BLaER1 treated with 17β-estradiol and CSF1 and Interleukin-3, amounts not matched to agents 10 nM and 100 nM (cell line): ENCODE measurements at regions not wholly inside any gene's neighbourhood (a gene's known extent, or its start where the extent isn't known, plus 50 kb on each side); places are given as distances from the start of the nearest gene placed in this dataset.

Experiments used
- H3K27ac ChIP-seq, 11 experiments: shearing (Covaris generic); formaldehyde crosslinking; 2 replicates each; pipeline ENCODE4 v1.8.1; 2022
- H3K27me3 ChIP-seq, 11 experiments: shearing (Covaris generic); formaldehyde crosslinking; 2 replicates each; pipeline ENCODE4 v1.8.1; 2022
- H3K36me3 ChIP-seq, 11 experiments: shearing (Covaris generic); formaldehyde crosslinking; 2 replicates each; pipeline ENCODE4 v1.8.1; 2022
- H3K4me1 ChIP-seq, 10 experiments: shearing (Covaris generic); formaldehyde crosslinking; 2 replicates each; pipeline ENCODE4 v1.8.1; 2022
- H3K4me2 ChIP-seq, 11 experiments: shearing (Covaris generic); formaldehyde crosslinking; 2 replicates each; pipeline ENCODE4 v1.8.1; 2022
- H3K4me3 ChIP-seq, 10 experiments: shearing (Covaris generic); formaldehyde crosslinking; 2 replicates each; pipeline ENCODE4 v1.8.1; 2022
- H3K9ac ChIP-seq, 11 experiments: shearing (Covaris generic); formaldehyde crosslinking; 2 replicates each; pipeline ENCODE4 v1.8.1; 2022
- H3K9me3 ChIP-seq, 11 experiments: shearing (Covaris generic); formaldehyde crosslinking; replicated peaks in 1 of 11; 2 replicates each; pipeline ENCODE4 v1.8.1; 2022
- H4K20me1 ChIP-seq, 11 experiments: shearing (Covaris generic); formaldehyde crosslinking; 2 replicates each; pipeline ENCODE4 v1.8.1; 2022
- Cebpa-rat ChIP-seq, 11 experiments: shearing (Covaris generic); IDR thresholded peaks; 2 replicates each; pipeline ENCODE4 v1.8.1; 2022

GRCh38 chr1:199843861-199844260 is 183.6 kb upstream of the NR5A2 start:
- Histone ChIP-seq H3K9ac (no peak overlapping the region), H3K4me3 (no peak overlapping the region), H3K27me3 (no peaks in the 10 kb centered on the region), H3K9me3 (peaks cover 0 to 2% (median 0%) of the 10 kb centered on the region in 11 experiments; a peak in 1 of 22 replicates), H3K27ac (no peak overlapping the region), H3K36me3 (no peaks in the 10 kb centered on the region), H3K4me2 (peak overlapping the region in 1 of 11 experiments; percentile 25; a peak in 2 of 22 replicates), H4K20me1 (no peaks in the 10 kb centered on the region), H3K4me1 (peaks cover 0 to 13% (median 0%) of the 10 kb centered on the region in 10 experiments; a peak in 4 of 20 replicates)
- no peak for TF ChIP-seq Cebpa-rat (IDR thresholded peaks at IDR 0.05)

GRCh38 chr1:199847021-199847420 is 180.5 kb upstream of the NR5A2 start:
- Histone ChIP-seq H3K4me3 (no peak overlapping the region), H3K4me1 (peaks cover 0 to 13% (median 0%) of the 10 kb centered on the region in 10 experiments; a peak in 4 of 20 replicates), H4K20me1 (no peaks in the 10 kb centered on the region), H3K4me2 (no peak overlapping the region), H3K9ac (no peak overlapping the region), H3K27me3 (no peaks in the 10 kb centered on the region), H3K36me3 (no peaks in the 10 kb centered on the region), H3K9me3 (no peaks in the 10 kb centered on the region), H3K27ac (no peak overlapping the region)
- no peak for TF ChIP-seq Cebpa-rat (IDR thresholded peaks at IDR 0.05)

DNA sequence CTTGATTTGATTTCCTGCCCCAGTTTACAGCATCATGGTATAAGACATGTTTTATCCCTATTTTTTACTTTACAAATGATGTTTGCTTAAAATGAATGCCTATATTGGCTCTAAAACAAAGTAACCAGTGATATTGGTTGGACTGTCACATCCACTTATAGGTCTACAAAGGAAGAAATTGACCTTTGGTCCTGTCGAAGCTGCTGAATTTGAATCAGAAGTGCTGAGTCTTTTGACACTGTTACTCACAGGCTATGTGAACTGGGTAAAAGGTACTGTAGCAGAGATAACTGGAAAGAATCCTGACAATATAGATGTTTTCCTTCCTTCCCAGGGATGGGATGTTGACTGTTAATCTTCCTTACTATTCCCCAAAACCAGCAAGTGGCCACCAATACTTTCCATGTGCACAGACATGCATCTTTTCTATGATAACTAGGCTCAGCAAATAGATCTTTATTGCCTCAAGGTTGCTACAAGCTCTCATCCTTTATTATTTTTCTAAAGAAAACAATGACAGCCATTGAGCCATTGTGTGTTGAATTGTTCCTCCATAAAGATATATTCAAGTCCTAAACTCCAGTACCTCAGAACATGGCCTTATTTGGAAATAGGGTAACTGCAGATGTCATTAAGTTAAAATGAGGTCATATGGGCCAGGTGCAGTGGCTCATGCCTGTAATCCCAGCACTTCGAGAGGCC is 175.9 kb upstream of the NR5A2 start:
- H3K36me3 ChIP-seq = no peaks in the 10 kb centered on the region
- no peak overlapping the region for H3K4me2 ChIP-seq
- H4K20me1 ChIP-seq = no peaks in the 10 kb centered on the region
- no peak for TF ChIP-seq Cebpa-rat (IDR thresholded peaks at IDR 0.05)
- H3K9ac ChIP-seq = no peak overlapping the region
- no peak overlapping the region for H3K27ac ChIP-seq
- H3K27me3 ChIP-seq = no peaks in the 10 kb centered on the region
- no peaks in the 10 kb centered on the region for H3K9me3 ChIP-seq
- peaks cover 0 to 20% (median 10%) of the 10 kb centered on the region in 10 experiments; a peak in 13 of 20 replicates for H3K4me1 ChIP-seq
- no peak overlapping the region for H3K4me3 ChIP-seq

DNA sequence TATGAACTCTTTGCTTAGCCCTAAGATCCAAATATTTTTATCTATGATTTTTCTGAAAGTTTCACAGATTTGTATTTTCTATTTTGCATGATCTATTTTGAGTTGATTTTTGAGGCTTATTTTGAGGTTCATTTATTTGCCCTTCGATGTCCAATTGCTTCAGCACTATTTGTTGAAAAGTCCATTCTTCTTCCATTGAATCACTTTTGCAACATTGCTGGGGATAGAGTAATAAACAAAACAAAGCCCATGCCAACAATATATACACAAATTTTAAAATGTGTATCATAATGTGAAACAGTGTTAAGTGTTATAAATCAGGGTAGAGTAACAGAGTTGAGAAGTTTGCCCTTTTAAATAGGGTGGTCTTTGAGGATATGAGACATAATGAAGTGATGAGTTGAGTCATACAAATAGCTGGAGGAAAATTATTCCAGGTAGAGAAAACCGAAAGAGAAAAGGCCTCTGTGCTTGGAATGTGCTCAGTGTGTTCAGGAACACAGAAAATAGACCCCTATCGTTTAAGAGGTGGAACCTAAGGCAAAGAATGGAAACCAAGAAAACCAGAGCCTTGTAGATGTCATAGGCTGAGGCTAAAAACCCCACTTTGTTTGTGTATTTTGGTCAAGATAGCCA is 172.7 kb upstream of the NR5A2 start:
- no peak overlapping the region for H3K9ac ChIP-seq
- H3K27me3 ChIP-seq = no peaks in the 10 kb centered on the region
- H3K36me3 ChIP-seq = no peaks in the 10 kb centered on the region
- H4K20me1 ChIP-seq = no peaks in the 10 kb centered on the region
- H3K4me2 ChIP-seq = peak overlapping the region in 4 of 11 experiments; percentile 73 to 91 (median 86); a peak in 6 of 22 replicates
- peak overlapping the region in 4 of 11 experiments; percentile 3 to 92 (median 88); a peak in 4 of 22 replicates for H3K27ac ChIP-seq
- H3K4me3 ChIP-seq = no peak overlapping the region
- no peak for TF ChIP-seq Cebpa-rat (IDR thresholded peaks at IDR 0.05)
- peaks cover 3 to 48% (median 39%) of the 10 kb centered on the region in 10 experiments; a peak in 19 of 20 replicates for H3K4me1 ChIP-seq
- H3K9me3 ChIP-seq = no peaks in the 10 kb centered on the region

GRCh38 chr1:199855580-199855979 is 171.9 kb upstream of the NR5A2 start:
- Histone ChIP-seq H3K36me3 (no peaks in the 10 kb centered on the region), H3K4me1 (peaks cover 10 to 56% (median 47%) of the 10 kb centered on the region in 10 experiments), H4K20me1 (no peaks in the 10 kb centered on the region), H3K4me2 (peak overlapping the region in 5 of 11 experiments; percentile 62 to 91 (median 82); a peak in 9 of 22 replicates), H3K27ac (peak overlapping the region in 5 of 11 experiments; percentile 83 to 92 (median 89); a peak in 10 of 22 replicates), H3K9ac (peak overlapping the region in 1 of 11 experiments; percentile 21; a peak in 1 of 22 replicates), H3K27me3 (no peaks in the 10 kb centered on the region), H3K4me3 (no peak overlapping the region), H3K9me3 (no peaks in the 10 kb centered on the region; a peak in 2 of 22 replicates)
- TF ChIP-seq Cebpa-rat (IDR thresholded peaks at IDR 0.05) = no peak

- H3K9ac ChIP-seq = peak overlapping the region in 1 of 11 experiments; percentile 71; a peak in 2 of 22 replicates
- peak overlapping the region in 8 of 11 experiments; percentile 70 to 92 (median 86); a peak in 14 of 22 replicates for H3K27ac ChIP-seq
- no peaks in the 10 kb centered on the region; a peak in 2 of 22 replicates for H3K9me3 ChIP-seq
- no peaks in the 10 kb centered on the region for H4K20me1 ChIP-seq
- H3K4me3 ChIP-seq = no peak overlapping the region
- no peaks in the 10 kb centered on the region for H3K36me3 ChIP-seq
- peaks cover 10 to 63% (median 54%) of the 10 kb centered on the region in 10 experiments for H3K4me1 ChIP-seq
- H3K27me3 ChIP-seq = no peaks in the 10 kb centered on the region
- TF ChIP-seq Cebpa-rat (IDR thresholded peaks at IDR 0.05) = no peak
- peak overlapping the region in 6 of 11 experiments; percentile 62 to 91 (median 78); a peak in 11 of 22 replicates for H3K4me2 ChIP-seq
These were observed 171.2 kb upstream of the NR5A2 start for GRCh38 chr1:199856216-199856780.

DNA sequence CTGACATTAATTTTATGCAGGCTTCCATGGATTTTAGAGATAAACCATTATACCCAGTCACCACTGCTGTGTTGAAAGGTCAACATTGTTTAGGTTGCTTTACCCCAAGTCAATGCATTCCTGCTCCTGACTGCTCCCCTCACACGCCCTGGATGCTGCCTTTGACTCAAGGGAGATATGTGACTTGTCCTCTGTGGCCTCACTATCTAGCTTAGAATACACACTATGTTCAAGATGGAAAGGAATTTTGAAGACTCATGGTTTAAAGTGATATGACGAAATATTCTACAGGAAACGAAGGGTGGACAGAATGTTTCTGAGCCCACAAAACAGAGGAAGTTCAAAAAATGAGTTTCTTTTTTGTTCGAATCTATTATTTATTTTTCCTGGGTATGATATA is 170.4 kb upstream of the NR5A2 start:
- peak overlapping the region in 10 of 11 experiments; percentile 36 to 92 (median 84); a peak in 19 of 22 replicates for H3K27ac ChIP-seq
- H3K4me3 ChIP-seq = peak overlapping the region in 3 of 10 experiments; percentile 11 to 35 (median 31); a peak in 3 of 20 replicates
- peak overlapping the region in 9 of 11 experiments; percentile 22 to 91 (median 73); a peak in 15 of 22 replicates for H3K4me2 ChIP-seq
- no peaks in the 10 kb centered on the region; a peak in 2 of 22 replicates for H3K9me3 ChIP-seq
- H3K4me1 ChIP-seq = peaks cover 10 to 70% (median 58%) of the 10 kb centered on the region in 10 experiments
- H3K27me3 ChIP-seq = no peaks in the 10 kb centered on the region
- no peaks in the 10 kb centered on the region for H4K20me1 ChIP-seq
- TF ChIP-seq Cebpa-rat (IDR thresholded peaks at IDR 0.05) = 0 out of 22 replicates have a peak, but pooled peaks of 1 of the 11 experiments have one; percentile 45
- H3K36me3 ChIP-seq = no peaks in the 10 kb centered on the region
- peak overlapping the region in 7 of 11 experiments; percentile 42 to 71 (median 61); a peak in 9 of 22 replicates for H3K9ac ChIP-seq

GRCh38 chr1:199857516-199857915 is 170.0 kb upstream of the NR5A2 start:
- Histone ChIP-seq H3K4me2 (peak overlapping the region in 9 of 11 experiments; percentile 22 to 91 (median 73); a peak in 15 of 22 replicates), H4K20me1 (no peaks in the 10 kb centered on the region), H3K9ac (peak overlapping the region in 7 of 11 experiments; percentile 42 to 71 (median 61); a peak in 11 of 22 replicates), H3K27me3 (no peaks in the 10 kb centered on the region), H3K4me3 (peak overlapping the region in 3 of 10 experiments; percentile 11 to 35 (median 31); a peak in 5 of 20 replicates), H3K36me3 (no peaks in the 10 kb centered on the region), H3K9me3 (no peaks in the 10 kb centered on the region; a peak in 2 of 22 replicates), H3K27ac (peak overlapping the region in 10 of 11 experiments; percentile 36 to 92 (median 84); a peak in 20 of 22 replicates), H3K4me1 (peaks cover 10 to 71% (median 58%) of the 10 kb centered on the region in 10 experiments)
- TF ChIP-seq Cebpa-rat (IDR thresholded peaks at IDR 0.05) = no peak
